Suprapubic skin (tissue), 3 donors: ENCODE measurements at regions not wholly inside any gene's neighbourhood (a gene's known extent, or its start where the extent isn't known, plus 50 kb on each side); places are given as distances from the start of the nearest gene placed in this dataset.

Experiments used
- POLR2AphosphoS5 ChIP-seq, 3 donors: sonication (generic); formaldehyde crosslinking; IDR thresholded peaks; one replicate each; pipeline ENCODE4 v1.6.1; 2017; ENCODE audit warnings: antibody characterized with exemption in 3 of 3
- TF ChIP-seq, protein P1 (sequence below), 2 donors: fragments of 200-600 bp in 1 of 2; fragments of 450-650 bp in 1 of 2; sonication (generic) in 1 of 2; IDR thresholded peaks; one replicate each; pipeline ENCODE4 v1.5.1; 2016 to 2019; ENCODE audit warnings: antibody characterized with exemption in 2 of 2, mild to moderate bottlenecking in 1 of 2, moderate library complexity in 1 of 2

DNA sequence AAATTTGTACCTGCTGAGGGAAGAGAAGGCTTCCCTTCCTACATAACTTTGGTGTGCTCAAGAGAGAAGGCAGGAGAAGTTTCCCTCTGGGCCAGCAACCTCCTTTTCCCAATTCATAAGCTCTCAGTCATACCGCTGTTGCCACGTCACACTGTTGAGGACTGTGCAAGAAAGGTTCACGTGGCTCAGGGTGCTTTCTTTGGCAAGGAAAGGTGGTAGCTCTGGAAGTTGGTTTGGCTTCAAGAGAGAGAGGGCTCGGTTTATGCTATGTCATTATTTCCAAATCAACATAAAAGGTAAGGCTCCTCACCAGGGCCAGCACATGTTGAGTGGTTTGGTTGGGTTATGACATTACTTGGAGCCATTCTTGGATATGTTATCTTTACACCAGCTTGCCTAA, 77.3 kb downstream of the TNFSF18 start:
- TF ChIP-seq, protein P1, sequence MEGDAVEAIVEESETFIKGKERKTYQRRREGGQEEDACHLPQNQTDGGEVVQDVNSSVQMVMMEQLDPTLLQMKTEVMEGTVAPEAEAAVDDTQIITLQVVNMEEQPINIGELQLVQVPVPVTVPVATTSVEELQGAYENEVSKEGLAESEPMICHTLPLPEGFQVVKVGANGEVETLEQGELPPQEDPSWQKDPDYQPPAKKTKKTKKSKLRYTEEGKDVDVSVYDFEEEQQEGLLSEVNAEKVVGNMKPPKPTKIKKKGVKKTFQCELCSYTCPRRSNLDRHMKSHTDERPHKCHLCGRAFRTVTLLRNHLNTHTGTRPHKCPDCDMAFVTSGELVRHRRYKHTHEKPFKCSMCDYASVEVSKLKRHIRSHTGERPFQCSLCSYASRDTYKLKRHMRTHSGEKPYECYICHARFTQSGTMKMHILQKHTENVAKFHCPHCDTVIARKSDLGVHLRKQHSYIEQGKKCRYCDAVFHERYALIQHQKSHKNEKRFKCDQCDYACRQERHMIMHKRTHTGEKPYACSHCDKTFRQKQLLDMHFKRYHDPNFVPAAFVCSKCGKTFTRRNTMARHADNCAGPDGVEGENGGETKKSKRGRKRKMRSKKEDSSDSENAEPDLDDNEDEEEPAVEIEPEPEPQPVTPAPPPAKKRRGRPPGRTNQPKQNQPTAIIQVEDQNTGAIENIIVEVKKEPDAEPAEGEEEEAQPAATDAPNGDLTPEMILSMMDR (IDR thresholded peaks at IDR 0.05) = no peak
- peak in 1 of 3 donors; percentile 45 for TF ChIP-seq POLR2AphosphoS5 (IDR thresholded peaks at IDR 0.05)
